HCT116 (cell line): ENCODE measurements at regions not wholly inside any gene's neighbourhood (a gene's known extent, or its start where the extent isn't known, plus 50 kb on each side); places are given as distances from the start of the nearest gene placed in this dataset.

Source experiments
- ATAC-seq: fragments of 200-7000 bp; cut with Tn5 transposase; 2 replicates; pipeline ENCODE4 v1.9.1; 2020; ENCODE audit warnings: mild to moderate bottlenecking, moderate library complexity
- BruUV-seq: library from RNA; stranded (reverse); fragments of 400-500 nt; replicated peaks from 2 replicates; lab custom pipeline; 2021; lab: Mats Ljungman, UMichigan
- CTCF ChIA-PET: fragments of 300-600 bp; sonication (Branson Sonifier 250); formaldehyde crosslinking; loops from one replicate; lab custom pipeline; 2021; ENCODE audit warnings: antibody characterized with exemption; lab: Charles Lee
- POLR2A ChIA-PET: fragments of 300-600, 350-600 bp; sonication (Branson Sonifier 250); formaldehyde crosslinking; loops from one replicate; lab custom pipeline; 2021; ENCODE audit warnings: antibody characterized with exemption; lab: Charles Lee
- RAD21 ChIA-PET, 2 experiments: fragments of 300-600 bp; sonication (Branson Sonifier 250); formaldehyde crosslinking; loops; one replicate each; lab custom pipeline; 2023; ENCODE audit warnings: low total read pairs in 2 of 2; ENCODE audit not compliant: uncharacterized antibody in 2 of 2, unreplicated experiment in 2 of 2, low non-redundant PET in 1 of 2; lab: Charles Lee
- DNase-seq: peaks from one replicate; pipeline ENCODE4 v3.0.0-alpha.2; 2010; ENCODE audit warnings: low read depth, low spot score
- H2AFZ ChIP-seq: fragments of 200-600 bp; shearing (Covaris generic), sonication (generic); 2 replicates; pipeline ENCODE4 v1.6.1; 2017; ENCODE audit warnings: low read depth, mixed run types, mixed read lengths, antibody characterized with exemption, low read length; ENCODE audit not compliant: poor library complexity, severe bottlenecking
- H3K27ac ChIP-seq: 2 replicates; pipeline ENCODE4 v1.5.1; 2012; ENCODE audit warnings: low read depth, low read length
- H3K27me3 ChIP-seq: fragments of 200-600 bp; sonication (generic); 2 replicates; pipeline ENCODE4 v1.6.1; 2016; ENCODE audit warnings: mixed run types, low read length, mixed read lengths; ENCODE audit not compliant: insufficient read depth
- H3K36me3 ChIP-seq, 2 experiments: fragments of 200-500 bp in 1 of 2; fragments of 200-600 bp in 1 of 2; sonication (Bioruptor generic) in 1 of 2; sonication (generic) in 1 of 2; 2 replicates each; pipeline versions ENCODE4 v1.5.1 to v1.6.1; 2014 to 2016; ENCODE audit warnings: low read length in 2 of 2, inconsistent platforms in 1 of 2, mixed read lengths in 1 of 2, mixed run types in 1 of 2; ENCODE audit not compliant: insufficient read depth in 2 of 2, control insufficient read depth in 1 of 2
- H3K4me1 ChIP-seq, 2 experiments: fragments of 200-600 bp in 1 of 2; sonication (generic) in 1 of 2; 2 replicates each; pipeline versions ENCODE4 v1.5.1 to v1.6.1; 2012 to 2017; ENCODE audit warnings: low read length in 2 of 2, inconsistent platforms in 1 of 2, mild to moderate bottlenecking in 1 of 2, mixed read lengths in 1 of 2, mixed run types in 1 of 2, moderate library complexity in 1 of 2; ENCODE audit not compliant: insufficient read depth in 2 of 2, control insufficient read depth in 1 of 2
- H3K4me2 ChIP-seq: fragments of 200-600 bp; sonication (generic); 2 replicates; pipeline ENCODE4 v1.6.1; 2017; ENCODE audit warnings: mixed run types, low read length, mixed read lengths
- H3K4me3 ChIP-seq, 2 experiments: fragments of 200-600 bp in 1 of 2; sonication (generic) in 1 of 2; replicated peaks in 1 of 2; 2 replicates each; pipeline ENCODE4 v1.5.1; 2011 to 2016; ENCODE audit warnings: low read length in 2 of 2, control low read depth in 1 of 2, low read depth in 1 of 2, mild to moderate bottlenecking in 1 of 2, mixed read lengths in 1 of 2, mixed run types in 1 of 2
- H3K79me2 ChIP-seq: fragments of 200-600 bp; sonication (generic); 2 replicates; pipeline ENCODE4 v1.6.1; 2017; ENCODE audit warnings: mild to moderate bottlenecking, mixed run types, low read length, moderate library complexity, mixed read lengths; ENCODE audit not compliant: insufficient read depth
- H3K9ac ChIP-seq: fragments of 200-600 bp; sonication (generic); 2 replicates; pipeline ENCODE4 v1.6.1; 2016; ENCODE audit warnings: low read length, mixed read lengths
- H3K9me2 ChIP-seq: fragments of 200-600 bp; sonication (generic), shearing (Covaris generic); 2 replicates; pipeline ENCODE4 v1.6.1; 2017; ENCODE audit warnings: mixed run types, mild to moderate bottlenecking, moderate library complexity; ENCODE audit not compliant: insufficient read depth
- H3K9me3 ChIP-seq, 2 experiments: fragments of 200-500 bp in 1 of 2; fragments of 200-600 bp in 1 of 2; sonication (Bioruptor generic) in 1 of 2; sonication (generic) in 1 of 2; 2 replicates each; pipeline ENCODE4 v1.6.1; 2014 to 2017; ENCODE audit warnings: low read length in 2 of 2, mixed read lengths in 2 of 2, inconsistent platforms in 1 of 2, low read depth in 1 of 2, mild to moderate bottlenecking in 1 of 2, mixed run types in 1 of 2, moderate library complexity in 1 of 2; ENCODE audit not compliant: control insufficient read depth in 1 of 2, insufficient read depth in 1 of 2
- H4K20me1 ChIP-seq: fragments of 200-600 bp; sonication (generic), shearing (Covaris generic); 2 replicates; pipeline ENCODE4 v1.6.1; 2017; ENCODE audit warnings: mixed run types, mild to moderate bottlenecking, moderate library complexity; ENCODE audit not compliant: insufficient read depth
- EGR1 ChIP-seq: IDR thresholded peaks from 2 replicates; pipeline ENCODE4 v1.6.1; 2012; ENCODE audit warnings: low read depth
- ELF1 ChIP-seq: IDR thresholded peaks from 2 replicates; pipeline ENCODE4 v1.6.1; 2012; ENCODE audit warnings: low read depth, borderline replicate concordance
- EZH2phosphoT487 ChIP-seq: fragments of 200-600 bp; IDR thresholded peaks from 2 replicates; pipeline ENCODE4 v1.6.1; 2018; ENCODE audit warnings: antibody characterized with exemption, borderline replicate concordance
- FOSL1 ChIP-seq: IDR thresholded peaks from 2 replicates; pipeline ENCODE4 v1.6.1; 2012; ENCODE audit warnings: low read depth
- JUND ChIP-seq: IDR thresholded peaks from 2 replicates; pipeline ENCODE4 v1.6.1; 2012
- RAD21 ChIP-seq: IDR thresholded peaks from 2 replicates; pipeline ENCODE4 v1.6.1; 2012; ENCODE audit warnings: low read depth, mild to moderate bottlenecking
- SIN3A ChIP-seq: IDR thresholded peaks from 2 replicates; pipeline ENCODE4 v1.6.1; 2012; ENCODE audit warnings: low read depth
- SP1 ChIP-seq: IDR thresholded peaks from 2 replicates; pipeline ENCODE4 v1.6.1; 2012; ENCODE audit warnings: low read depth
- SRF ChIP-seq: IDR thresholded peaks from 2 replicates; pipeline ENCODE4 v1.6.1; 2012; ENCODE audit warnings: low read depth
- TCF7L2 ChIP-seq: IDR thresholded peaks from 2 replicates; pipeline ENCODE4 v1.7.0; 2011; ENCODE audit warnings: borderline replicate concordance, inconsistent platforms; ENCODE audit not compliant: insufficient read depth, insufficient read length; ENCODE audit errors: extremely low read depth
- intact Hi-C: fragments of 100-400 bp; cut with micrococcal nuclease; formaldehyde crosslinking; loops from 2 replicates; pipeline ENCODE4 v1.10.0; 2022
- TF ChIP-seq, protein P1 (sequence below), 3 experiments: fragments of 200-600 bp in 1 of 3; sonication (generic) in 1 of 3; IDR thresholded peaks in 2 of 3; conservative IDR thresholded peaks in 1 of 3; 2 replicates each; pipeline ENCODE4 v1.5.1; 2012 to 2017; ENCODE audit warnings: low read depth in 2 of 3, low read length in 2 of 3, antibody characterized with exemption in 1 of 3, borderline replicate concordance in 1 of 3, control low read depth in 1 of 3, mild to moderate bottlenecking in 1 of 3, mixed read lengths in 1 of 3, mixed run types in 1 of 3, moderate library complexity in 1 of 3; ENCODE audit not compliant: insufficient read depth in 1 of 3

DNA sequence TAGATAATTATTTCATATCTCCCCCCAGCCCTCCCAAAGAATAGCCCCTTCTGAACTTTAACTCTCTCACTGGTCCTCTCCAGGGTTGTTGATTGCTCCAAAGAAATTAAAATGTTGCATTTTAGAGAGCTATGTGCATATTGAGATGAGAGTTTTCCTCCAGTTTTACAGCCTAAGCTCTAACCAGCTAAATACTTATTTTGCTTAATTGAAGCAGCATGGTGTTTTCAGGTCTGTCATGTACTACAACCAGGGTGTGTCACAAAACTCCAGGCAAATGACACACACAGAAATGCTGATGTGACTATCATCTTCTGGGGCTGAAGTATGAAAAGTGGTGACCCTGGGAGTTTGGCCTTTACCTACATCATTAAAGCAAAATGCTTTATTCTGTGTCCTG lies 196.8 kb upstream of the STXBP5 start (continued):
- TF ChIP-seq, protein P1, sequence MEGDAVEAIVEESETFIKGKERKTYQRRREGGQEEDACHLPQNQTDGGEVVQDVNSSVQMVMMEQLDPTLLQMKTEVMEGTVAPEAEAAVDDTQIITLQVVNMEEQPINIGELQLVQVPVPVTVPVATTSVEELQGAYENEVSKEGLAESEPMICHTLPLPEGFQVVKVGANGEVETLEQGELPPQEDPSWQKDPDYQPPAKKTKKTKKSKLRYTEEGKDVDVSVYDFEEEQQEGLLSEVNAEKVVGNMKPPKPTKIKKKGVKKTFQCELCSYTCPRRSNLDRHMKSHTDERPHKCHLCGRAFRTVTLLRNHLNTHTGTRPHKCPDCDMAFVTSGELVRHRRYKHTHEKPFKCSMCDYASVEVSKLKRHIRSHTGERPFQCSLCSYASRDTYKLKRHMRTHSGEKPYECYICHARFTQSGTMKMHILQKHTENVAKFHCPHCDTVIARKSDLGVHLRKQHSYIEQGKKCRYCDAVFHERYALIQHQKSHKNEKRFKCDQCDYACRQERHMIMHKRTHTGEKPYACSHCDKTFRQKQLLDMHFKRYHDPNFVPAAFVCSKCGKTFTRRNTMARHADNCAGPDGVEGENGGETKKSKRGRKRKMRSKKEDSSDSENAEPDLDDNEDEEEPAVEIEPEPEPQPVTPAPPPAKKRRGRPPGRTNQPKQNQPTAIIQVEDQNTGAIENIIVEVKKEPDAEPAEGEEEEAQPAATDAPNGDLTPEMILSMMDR (IDR thresholded peaks at IDR 0.05 in 2 of 3, conservative IDR thresholded peaks at IDR 0.05 in 1 of 3; ENCODE audit: borderline replicate concordance in 1 of 3, insufficient read depth in 1 of 3, low read depth in 2 of 3, low read length in 2 of 3): no peak
- no peak for TF ChIP-seq JUND
- no peak for TF ChIP-seq SP1
- no peak for TF ChIP-seq EGR1
- no peak for TF ChIP-seq RAD21
- no peak for TF ChIP-seq ELF1
- TF ChIP-seq FOSL1: no peak
- no peak for TF ChIP-seq EZH2phosphoT487
- no peak for TF ChIP-seq SIN3A

DNA sequence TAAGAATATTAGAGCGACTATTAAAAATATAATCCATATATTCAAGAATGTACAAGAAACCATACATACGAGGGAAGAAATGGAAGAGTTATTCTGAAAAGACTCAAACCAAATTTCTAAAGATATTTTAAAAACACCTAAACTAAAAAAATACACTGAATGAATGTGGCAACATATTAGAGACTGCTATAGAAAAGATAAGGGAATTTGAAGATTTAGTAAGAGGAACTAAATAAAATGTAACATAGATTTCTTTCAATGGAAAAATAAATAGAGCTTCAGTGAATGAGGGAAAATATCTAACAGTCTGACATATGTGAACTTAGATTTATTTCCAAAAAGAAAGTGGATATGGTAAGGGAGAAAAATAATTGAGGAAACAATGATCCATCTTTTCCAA lies 194.9 kb upstream of the STXBP5 start:
- ATAC-seq (no peak), DNase-seq (no peak)
- no peaks in the 10 kb centered on the region for H3K27me3 ChIP-seq
- CTCF ChIA-PET: no interaction called here
- no peaks in the 10 kb centered on the region for H3K36me3 ChIP-seq
- H3K4me2 ChIP-seq: no peak overlapping the region
- H3K9me3 ChIP-seq: no peaks in the 10 kb centered on the region
- no peaks in the 10 kb centered on the region for H3K79me2 ChIP-seq
- intact Hi-C loops: no loop called here
- RAD21 ChIA-PET: no interaction called here
- no peaks in the 10 kb centered on the region for H3K4me1 ChIP-seq
- 0 out of 2 replicates have a peak, but pooled peaks cover 2% of the 10 kb centered on the region for H3K9me2 ChIP-seq
- H3K27ac ChIP-seq: no peak overlapping the region
- no peak overlapping the region for H3K9ac ChIP-seq
- POLR2A ChIA-PET: no interaction called here
- TF ChIP-seq TCF7L2 (no peak), SRF (no peak)
- no peaks in the 10 kb centered on the region for H4K20me1 ChIP-seq
- BruUV-seq: no TSS peak
- no peak overlapping the region for H2AFZ ChIP-seq
- no peak overlapping the region for H3K4me3 ChIP-seq
